IMR-90 (cell line): ENCODE measurements at regions not wholly inside any gene's neighbourhood (a gene's known extent, or its start where the extent isn't known, plus 50 kb on each side); places are given as distances from the start of the nearest gene placed in this dataset.

ENCODE experiments used
- ATAC-seq: fragments of 200-7000 bp; cut with Tn5 transposase; 2 replicates; pipeline ENCODE4 v1.9.1; 2020; ENCODE audit warnings: low read depth, mild to moderate bottlenecking, moderate library complexity
- BruUV-seq: library from RNA; stranded (reverse); fragments of 400-500 nt; replicated peaks from 2 replicates; lab custom pipeline; 2021; lab: Mats Ljungman, UMichigan
- CTCF ChIA-PET: fragments of 300-600 bp; formaldehyde crosslinking; extraction: SDS; loops from one replicate; lab custom pipeline; 2021; ENCODE audit warnings: antibody characterized with exemption; lab: Yijun Ruan, JAX
- POLR2A ChIA-PET: fragments of 300-600 bp; sonication (Branson Sonifier 250); formaldehyde crosslinking; loops from one replicate; lab custom pipeline; 2022; ENCODE audit warnings: antibody characterized with exemption; ENCODE audit not compliant: unreplicated experiment; lab: Charles Lee
- DNase-seq: peaks from one replicate; pipeline ENCODE4 v3.0.0; 2013
- H2AFZ ChIP-seq: replicated peaks from 2 replicates; pipeline ENCODE3; 2013; ENCODE audit warnings: low read length, mild to moderate bottlenecking; ENCODE audit not compliant: poor library complexity
- H2AK5ac ChIP-seq: 2 replicates; pipeline ENCODE4 v1.6.1; 2013; ENCODE audit warnings: low read depth, low read length, inconsistent platforms
- H2AK9ac ChIP-seq: replicated peaks from 2 replicates; pipeline ENCODE3; 2013; ENCODE audit warnings: mild to moderate bottlenecking, low read depth, low read length, moderate library complexity; ENCODE audit not compliant: poor library complexity
- H2BK120ac ChIP-seq: 2 replicates; pipeline ENCODE4 v1.6.1; 2013; ENCODE audit warnings: low read depth, low read length, inconsistent platforms
- H2BK15ac ChIP-seq: 3 replicates; pipeline ENCODE4 v1.6.1; 2013; ENCODE audit warnings: low read depth, low read length, inconsistent platforms
- H2BK20ac ChIP-seq: 2 replicates; pipeline ENCODE4 v1.6.1; 2013; ENCODE audit warnings: low read depth, mild to moderate bottlenecking, inconsistent platforms, low read length, moderate library complexity
- H2BK5ac ChIP-seq: 2 replicates; pipeline ENCODE4 v1.6.1; 2013; ENCODE audit warnings: mild to moderate bottlenecking, low read depth, low read length, inconsistent platforms; ENCODE audit not compliant: poor library complexity, severe bottlenecking
- H3K14ac ChIP-seq: replicated peaks from 2 replicates; pipeline ENCODE4 v1.6.1; 2013; ENCODE audit warnings: low read depth, low read length, inconsistent platforms
- H3K18ac ChIP-seq: 2 replicates; pipeline ENCODE4 v1.6.1; 2013; ENCODE audit warnings: low read depth, low read length, control low read depth
- H3K23ac ChIP-seq: 2 replicates; pipeline ENCODE4 v1.6.1; 2013; ENCODE audit warnings: low read depth, low read length, inconsistent platforms
- H3K27ac ChIP-seq: 2 replicates; pipeline ENCODE4 v1.5.1; 2013; ENCODE audit warnings: mild to moderate bottlenecking, control low read depth, low read length; ENCODE audit not compliant: insufficient read depth
- H3K27me3 ChIP-seq: 2 replicates; pipeline ENCODE4 v1.6.1; 2013; ENCODE audit warnings: low read length; ENCODE audit not compliant: control insufficient read depth, insufficient read depth
- H3K36me3 ChIP-seq: 2 replicates; pipeline ENCODE4 v1.6.1; 2013; ENCODE audit warnings: low read length, mixed read lengths; ENCODE audit not compliant: control insufficient read depth, insufficient read depth
- H3K4ac ChIP-seq: 2 replicates; pipeline ENCODE4 v1.6.1; 2013; ENCODE audit warnings: low read depth, low read length, inconsistent platforms
- H3K4me1 ChIP-seq: 2 replicates; pipeline ENCODE4 v1.6.1; 2013; ENCODE audit warnings: low read length, mixed read lengths; ENCODE audit not compliant: control insufficient read depth, insufficient read depth
- H3K4me2 ChIP-seq: 2 replicates; pipeline ENCODE4 v1.6.1; 2013; ENCODE audit warnings: low read depth, mild to moderate bottlenecking, control low read depth, low read length, moderate library complexity
- H3K4me3 ChIP-seq: 2 replicates; pipeline ENCODE4 v1.5.1; 2013; ENCODE audit warnings: low read depth, mild to moderate bottlenecking, control low read depth, low read length, moderate library complexity; ENCODE audit not compliant: insufficient read depth
- H3K56ac ChIP-seq: 2 replicates; pipeline ENCODE4 v1.6.1; 2013; ENCODE audit warnings: low read length, inconsistent platforms; ENCODE audit not compliant: insufficient read depth; ENCODE audit errors: extremely low read depth
- H3K79me1 ChIP-seq, 2 experiments: 2 replicates each; pipeline ENCODE4 v1.6.1; 2013; ENCODE audit warnings: low read length in 2 of 2, inconsistent platforms in 1 of 2, low read depth in 1 of 2
- H3K9ac ChIP-seq: 2 replicates; pipeline ENCODE4 v1.6.1; 2013; ENCODE audit warnings: low read depth, low read length, control low read depth
- H3K9me1 ChIP-seq: 2 replicates; pipeline ENCODE4 v1.6.1; 2013; ENCODE audit warnings: low read length, inconsistent platforms; ENCODE audit not compliant: insufficient read depth
- H3K9me3 ChIP-seq: 2 replicates; pipeline ENCODE4 v1.6.1; 2013; ENCODE audit warnings: low read length; ENCODE audit not compliant: control insufficient read depth, insufficient read depth
- H4K20me1 ChIP-seq: 2 replicates; pipeline ENCODE4 v1.6.1; 2013; ENCODE audit warnings: low read length, inconsistent platforms; ENCODE audit not compliant: insufficient read depth
- H4K5ac ChIP-seq: 2 replicates; pipeline ENCODE4 v1.6.1; 2013; ENCODE audit warnings: mild to moderate bottlenecking, low read depth, low read length, control low read depth
- H4K8ac ChIP-seq, 2 experiments: 2 replicates each; pipeline ENCODE4 v1.6.1; 2013; ENCODE audit warnings: low read depth in 2 of 2, low read length in 2 of 2, control low read depth in 1 of 2, inconsistent platforms in 1 of 2
- H4K91ac ChIP-seq: 2 replicates; pipeline ENCODE4 v1.6.1; 2013; ENCODE audit warnings: low read depth, low read length, inconsistent platforms; ENCODE audit not compliant: insufficient read depth
- BHLHE40 ChIP-seq: fragments of 150-350 bp; IDR thresholded peaks from 2 replicates; pipeline ENCODE4 v1.6.1; 2016; ENCODE audit warnings: mild to moderate bottlenecking, low read depth, low read length
- CEBPB ChIP-seq: IDR thresholded peaks from 2 replicates; pipeline ENCODE4 v1.6.1; 2012; ENCODE audit warnings: low read depth, low read length, improper control_type of control experiment
- CHD1 ChIP-seq: IDR thresholded peaks from 2 replicates; pipeline ENCODE4 v1.6.1; 2012; ENCODE audit warnings: low read depth, low read length, improper control_type of control experiment
- FOS ChIP-seq: fragments of 150-350 bp; IDR thresholded peaks from 2 replicates; pipeline ENCODE4 v1.6.1; 2016; ENCODE audit warnings: low read depth, low read length
- MAFK ChIP-seq: IDR thresholded peaks from 2 replicates; pipeline ENCODE4 v1.6.1; 2012; ENCODE audit warnings: low read depth, low read length, improper control_type of control experiment
- MAZ ChIP-seq: IDR thresholded peaks from 2 replicates; pipeline ENCODE4 v1.6.1; 2012; ENCODE audit warnings: low read depth, mild to moderate bottlenecking, low read length, improper control_type of control experiment, moderate library complexity, borderline replicate concordance
- MXI1 ChIP-seq: IDR thresholded peaks from 2 replicates; pipeline ENCODE4 v1.6.1; 2012; ENCODE audit warnings: low read depth, mild to moderate bottlenecking, low read length, moderate library complexity, borderline replicate concordance
- NFE2L2 ChIP-seq: fragments of 150-350 bp; IDR thresholded peaks from 2 replicates; pipeline ENCODE4 v1.6.1; 2016; ENCODE audit warnings: low read depth, mild to moderate bottlenecking, low read length
- POLR2A ChIP-seq: IDR thresholded peaks from 2 replicates; pipeline ENCODE4 v1.6.1; 2012; ENCODE audit warnings: mild to moderate bottlenecking, low read depth, low read length
- RAD21 ChIP-seq: IDR thresholded peaks from 2 replicates; pipeline ENCODE4 v1.6.1; 2012; ENCODE audit warnings: low read length, improper control_type of control experiment
- RCOR1 ChIP-seq: IDR thresholded peaks from 2 replicates; pipeline ENCODE4 v1.6.1; 2012; ENCODE audit warnings: mild to moderate bottlenecking, low read length, improper control_type of control experiment; ENCODE audit not compliant: insufficient replicate concordance
- RFX5 ChIP-seq: IDR thresholded peaks from 2 replicates; pipeline ENCODE4 v1.8.0; 2012; ENCODE audit warnings: low read depth, mild to moderate bottlenecking, low read length, moderate library complexity
- SMC3 ChIP-seq: fragments of 150-350 bp; IDR thresholded peaks from 2 replicates; pipeline ENCODE4 v1.6.1; 2016; ENCODE audit warnings: low read depth, mild to moderate bottlenecking, antibody characterized with exemption, low read length, moderate library complexity
- WGBS, 2 experiments: methylation state at CpG; one replicate each; pipeline versions ENCODE4 v1.1.5 to v1.1.7; 2013; ENCODE audit warnings: missing lambda C conversion rate in 2 of 2; ENCODE audit not compliant: insufficient read length in 1 of 2; ENCODE audit errors: extremely low coverage in 2 of 2; 5-methylcytosine and 5-hydroxymethylcytosine counted together
- dilution Hi-C: fragments of 300-500 bp; cut with HindIII; formaldehyde crosslinking; loops from one replicate; pipeline ENCODE4 v1.14.3; 2018; ENCODE audit warnings: low sequenced_read_pairs; ENCODE audit not compliant: unreplicated experiment
- in situ Hi-C: fragments of 300-500 bp; cut with MboI; formaldehyde crosslinking; loops from 3 replicates; pipeline ENCODE4 v1.14.3; 2019; ENCODE audit warnings: low sequenced_read_pairs, inconsistent platforms, mixed read lengths
- intact Hi-C: fragments of 100-400 bp; cut with micrococcal nuclease; formaldehyde crosslinking; loops from 2 replicates; pipeline ENCODE4 v1.10.0; 2022
- TF ChIP-seq, protein P1 (sequence below): fragments of 150-350 bp; IDR thresholded peaks from 2 replicates; pipeline ENCODE4 v1.6.1; 2016; ENCODE audit warnings: low read depth, mild to moderate bottlenecking, low read length, moderate library complexity, borderline replicate concordance
- TF ChIP-seq, protein P2 (sequence below): conservative IDR thresholded peaks from 2 replicates; pipeline ENCODE4 v1.5.1; 2012; ENCODE audit warnings: mild to moderate bottlenecking, low read depth, low read length, improper control_type of control experiment
- TF ChIP-seq, protein P3 (sequence below): fragments of 150-350 bp; IDR thresholded peaks from 2 replicates; pipeline ENCODE4 v1.6.1; 2017; ENCODE audit warnings: mild to moderate bottlenecking, antibody characterized with exemption, low read length, low read depth

DNA sequence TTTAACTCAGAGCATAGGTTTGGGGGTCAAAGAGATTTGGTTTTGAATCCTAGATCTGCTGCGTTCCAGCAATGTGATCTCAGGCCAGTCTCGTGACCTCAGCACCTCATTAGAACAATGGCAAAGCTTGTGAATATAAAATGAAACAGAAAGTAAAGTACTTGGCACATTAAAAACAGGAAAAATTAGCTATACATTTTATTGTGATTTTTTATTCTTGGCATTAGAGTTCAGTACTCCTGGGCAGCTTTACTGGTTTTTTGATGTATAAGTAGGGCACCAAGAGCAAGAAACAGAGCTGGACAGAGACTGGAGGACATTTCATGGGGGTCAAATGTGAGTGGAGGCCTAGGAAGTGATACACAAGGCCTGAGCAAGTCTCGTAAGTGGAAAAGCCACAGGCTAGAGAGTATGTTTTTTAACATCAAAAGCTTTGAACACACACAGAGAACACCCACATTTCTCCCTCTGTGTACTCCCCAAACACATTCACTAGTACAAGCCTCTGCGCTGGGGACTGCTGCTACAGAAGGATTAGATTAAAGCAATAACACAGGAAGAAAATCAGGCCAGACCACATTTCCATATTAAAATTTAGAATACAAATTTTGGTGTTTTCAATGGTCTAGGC lies 157.2 kb upstream of the SLC25A13 start:
- no peak overlapping the region for H4K5ac ChIP-seq
- in situ Hi-C loops, result no loop called here
- H2AK5ac ChIP-seq, result no peak overlapping the region
- H3K36me3 ChIP-seq, result no peaks in the 10 kb centered on the region
- H3K4me3 ChIP-seq, result no peak overlapping the region
- TF ChIP-seq MXI1 (no peak), FOS (no peak), CEBPB (no peak), MAFK (no peak), BHLHE40 (no peak), SMC3 (no peak), RFX5 (no peak), NFE2L2 (no peak), RAD21 (no peak), POLR2A (no peak), MAZ (no peak), RCOR1 (no peak), CHD1 (no peak)
- TF ChIP-seq, protein P1, sequence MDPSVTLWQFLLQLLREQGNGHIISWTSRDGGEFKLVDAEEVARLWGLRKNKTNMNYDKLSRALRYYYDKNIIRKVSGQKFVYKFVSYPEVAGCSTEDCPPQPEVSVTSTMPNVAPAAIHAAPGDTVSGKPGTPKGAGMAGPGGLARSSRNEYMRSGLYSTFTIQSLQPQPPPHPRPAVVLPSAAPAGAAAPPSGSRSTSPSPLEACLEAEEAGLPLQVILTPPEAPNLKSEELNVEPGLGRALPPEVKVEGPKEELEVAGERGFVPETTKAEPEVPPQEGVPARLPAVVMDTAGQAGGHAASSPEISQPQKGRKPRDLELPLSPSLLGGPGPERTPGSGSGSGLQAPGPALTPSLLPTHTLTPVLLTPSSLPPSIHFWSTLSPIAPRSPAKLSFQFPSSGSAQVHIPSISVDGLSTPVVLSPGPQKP, result no peak
- TF ChIP-seq, protein P2, sequence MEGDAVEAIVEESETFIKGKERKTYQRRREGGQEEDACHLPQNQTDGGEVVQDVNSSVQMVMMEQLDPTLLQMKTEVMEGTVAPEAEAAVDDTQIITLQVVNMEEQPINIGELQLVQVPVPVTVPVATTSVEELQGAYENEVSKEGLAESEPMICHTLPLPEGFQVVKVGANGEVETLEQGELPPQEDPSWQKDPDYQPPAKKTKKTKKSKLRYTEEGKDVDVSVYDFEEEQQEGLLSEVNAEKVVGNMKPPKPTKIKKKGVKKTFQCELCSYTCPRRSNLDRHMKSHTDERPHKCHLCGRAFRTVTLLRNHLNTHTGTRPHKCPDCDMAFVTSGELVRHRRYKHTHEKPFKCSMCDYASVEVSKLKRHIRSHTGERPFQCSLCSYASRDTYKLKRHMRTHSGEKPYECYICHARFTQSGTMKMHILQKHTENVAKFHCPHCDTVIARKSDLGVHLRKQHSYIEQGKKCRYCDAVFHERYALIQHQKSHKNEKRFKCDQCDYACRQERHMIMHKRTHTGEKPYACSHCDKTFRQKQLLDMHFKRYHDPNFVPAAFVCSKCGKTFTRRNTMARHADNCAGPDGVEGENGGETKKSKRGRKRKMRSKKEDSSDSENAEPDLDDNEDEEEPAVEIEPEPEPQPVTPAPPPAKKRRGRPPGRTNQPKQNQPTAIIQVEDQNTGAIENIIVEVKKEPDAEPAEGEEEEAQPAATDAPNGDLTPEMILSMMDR, result no peak
- TF ChIP-seq, protein P3, sequence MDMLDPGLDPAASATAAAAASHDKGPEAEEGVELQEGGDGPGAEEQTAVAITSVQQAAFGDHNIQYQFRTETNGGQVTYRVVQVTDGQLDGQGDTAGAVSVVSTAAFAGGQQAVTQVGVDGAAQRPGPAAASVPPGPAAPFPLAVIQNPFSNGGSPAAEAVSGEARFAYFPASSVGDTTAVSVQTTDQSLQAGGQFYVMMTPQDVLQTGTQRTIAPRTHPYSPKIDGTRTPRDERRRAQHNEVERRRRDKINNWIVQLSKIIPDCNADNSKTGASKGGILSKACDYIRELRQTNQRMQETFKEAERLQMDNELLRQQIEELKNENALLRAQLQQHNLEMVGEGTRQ, result no peak
- no peak; the same call in 1 of the 2 replicates for ATAC-seq
- BruUV-seq, result no TSS peak
- H3K14ac ChIP-seq, result no peak overlapping the region
- no peaks in the 10 kb centered on the region for H3K79me1 ChIP-seq
- H2BK5ac ChIP-seq, result no peak overlapping the region
- no peak overlapping the region for H2AK9ac ChIP-seq
- CTCF ChIA-PET, result no interaction called here
- no peak overlapping the region for H3K23ac ChIP-seq
- H3K4ac ChIP-seq, result no peak overlapping the region
- H3K9me3 ChIP-seq, result no peaks in the 10 kb centered on the region
- intact Hi-C loops, result no loop called here
- no peaks in the 10 kb centered on the region for H3K4me1 ChIP-seq
- no peak overlapping the region for H4K91ac ChIP-seq
- no peaks in the 10 kb centered on the region for H3K9me1 ChIP-seq
- no peak overlapping the region for H2BK15ac ChIP-seq
- H2AFZ ChIP-seq, result no peak overlapping the region
- H3K27me3 ChIP-seq, result no peaks in the 10 kb centered on the region
- no peak overlapping the region for H3K18ac ChIP-seq
- no peak for DNase-seq
- H4K8ac ChIP-seq, result no peak overlapping the region
- H4K20me1 ChIP-seq, result no peaks in the 10 kb centered on the region
- no peak overlapping the region for H3K56ac ChIP-seq
- POLR2A ChIA-PET, result no interaction called here
- H2BK120ac ChIP-seq, result no peak overlapping the region
- no peak overlapping the region for H2BK20ac ChIP-seq
- no peak overlapping the region for H3K9ac ChIP-seq
- peak overlapping the region; percentile 40; the same call in 1 of the 2 replicates for H3K4me2 ChIP-seq
- no CpG with 5 or more reads among the region's 4 CpGs for WGBS, 2 experiments
- H3K27ac ChIP-seq, result no peak overlapping the region
- dilution Hi-C loops, result no loop called here
